ENCODE measurements at regions not wholly inside any gene's neighbourhood (a gene's known extent, or its start where the extent isn't known, plus 50 kb on each side); places are given as distances from the start of the nearest gene placed in this dataset.

- no peak for TF ChIP-seq CTCF (IDR thresholded peaks at IDR 0.05; ENCODE audit: low read depth, low read length, poor library complexity, severe bottlenecking)
- no peak for TF ChIP-seq EZH2phosphoT487 (IDR thresholded peaks at IDR 0.05; ENCODE audit: borderline replicate concordance, low read length)
Measured at GRCh38 chr4:107380836-107381438, 339.1 kb downstream of the PAPSS1 start.

Measured in DOHH2 (cell line).